ENCODE measurements at regions not wholly inside any gene's neighbourhood (a gene's known extent, or its start where the extent isn't known, plus 50 kb on each side); places are given as distances from the start of the nearest gene placed in this dataset.

DNA sequence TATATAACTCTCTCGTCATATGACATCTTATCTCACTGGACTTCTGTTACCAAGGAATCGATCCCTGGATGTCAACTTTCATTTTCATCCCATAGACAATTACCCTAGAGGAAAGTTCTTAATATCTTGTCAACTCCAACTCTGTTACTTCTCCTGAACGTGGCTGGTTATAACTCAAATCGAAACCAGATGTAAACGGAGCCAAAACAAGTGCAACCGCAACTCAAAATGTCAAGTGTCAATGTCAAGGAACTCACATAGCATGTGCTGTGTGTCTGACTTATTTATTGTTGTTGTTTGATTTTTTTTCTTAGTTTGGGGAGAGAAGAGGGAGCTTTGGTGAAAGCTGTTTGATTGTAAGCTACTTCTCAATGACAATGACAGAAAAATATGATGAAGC, 108.6 kb downstream of the VIP start:
- TF ChIP-seq CTCF (IDR thresholded peaks at IDR 0.05) = no peak
- no peaks in the 10 kb centered on the region for H3K27me3 ChIP-seq
- H3K4me1 ChIP-seq = no peaks in the 10 kb centered on the region
- H3K27ac ChIP-seq = no peak overlapping the region
- H3K9me3 ChIP-seq = no peaks in the 10 kb centered on the region
- DNase-seq = no peak
- intact Hi-C loops (cut with DNase I; ENCODE audit: low total_unique reads) = no loop called here
- H3K4me3 ChIP-seq = no peak overlapping the region
- no peaks in the 10 kb centered on the region for H3K36me3 ChIP-seq

DNA sequence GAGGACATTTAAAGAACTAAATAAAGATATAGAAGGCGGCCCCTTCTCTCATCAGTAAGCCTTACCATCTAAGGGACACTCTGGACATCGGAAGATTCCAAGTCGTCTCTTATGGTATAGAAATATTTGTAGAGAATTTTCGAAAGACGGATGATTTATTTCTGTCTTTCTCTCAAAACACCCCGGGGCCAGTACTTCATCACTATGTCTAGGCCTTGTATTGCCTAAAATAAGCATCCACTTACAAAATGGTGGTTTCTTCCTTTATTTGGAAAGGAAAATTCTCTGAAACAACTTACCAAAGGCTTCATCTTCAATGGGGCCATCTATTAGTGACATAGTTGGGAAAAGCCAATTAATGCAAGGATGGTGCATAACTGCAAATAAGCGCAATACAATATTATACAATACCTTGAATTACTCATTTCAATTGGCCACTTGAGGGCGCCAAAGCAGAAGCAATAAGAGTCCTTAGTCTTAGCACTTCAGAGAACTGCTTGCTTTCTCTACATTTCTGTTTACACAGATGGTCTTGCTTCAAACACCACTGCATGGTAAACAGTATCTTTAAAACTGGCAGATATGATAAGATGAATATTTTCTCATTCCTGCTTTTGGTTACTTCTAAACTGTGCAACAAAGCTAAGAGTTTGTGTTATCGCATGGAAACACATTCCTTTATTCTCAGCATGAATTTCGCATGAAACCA, 113.2 kb downstream of the VIP start:
- peak in 1 of 2 donors; percentile 63 for DNase-seq

GRCh38 chr6:152874267-152874666, 108.6 kb downstream of the FBXO5 start:
- no peaks in the 10 kb centered on the region for H3K4me1 ChIP-seq
- no peak for TF ChIP-seq CTCF (IDR thresholded peaks at IDR 0.05)
- no peak for DNase-seq
- H3K9me3 ChIP-seq = no peaks in the 10 kb centered on the region
- intact Hi-C loops (cut with DNase I; ENCODE audit: low total_unique reads) = no loop called here
- no peak overlapping the region for H3K4me3 ChIP-seq
- H3K36me3 ChIP-seq = no peaks in the 10 kb centered on the region
- no peak overlapping the region for H3K27ac ChIP-seq
- peaks cover 0 to 2% of the 10 kb centered on the region in 2 donors for H3K27me3 ChIP-seq

More for the DNA sequence above, 113.2 kb downstream of the VIP start:
- Histone ChIP-seq H3K27ac (no peak overlapping the region), H3K9me3 (no peaks in the 10 kb centered on the region), H3K36me3 (no peaks in the 10 kb centered on the region), H3K4me1 (no peaks in the 10 kb centered on the region), H3K27me3 (no peaks in the 10 kb centered on the region), H3K4me3 (no peak overlapping the region)
- TF ChIP-seq CTCF (IDR thresholded peaks at IDR 0.05) = peak; percentile 54 to 59
- intact Hi-C loops (cut with DNase I; ENCODE audit: low total_unique reads) = no loop called here

DNA sequence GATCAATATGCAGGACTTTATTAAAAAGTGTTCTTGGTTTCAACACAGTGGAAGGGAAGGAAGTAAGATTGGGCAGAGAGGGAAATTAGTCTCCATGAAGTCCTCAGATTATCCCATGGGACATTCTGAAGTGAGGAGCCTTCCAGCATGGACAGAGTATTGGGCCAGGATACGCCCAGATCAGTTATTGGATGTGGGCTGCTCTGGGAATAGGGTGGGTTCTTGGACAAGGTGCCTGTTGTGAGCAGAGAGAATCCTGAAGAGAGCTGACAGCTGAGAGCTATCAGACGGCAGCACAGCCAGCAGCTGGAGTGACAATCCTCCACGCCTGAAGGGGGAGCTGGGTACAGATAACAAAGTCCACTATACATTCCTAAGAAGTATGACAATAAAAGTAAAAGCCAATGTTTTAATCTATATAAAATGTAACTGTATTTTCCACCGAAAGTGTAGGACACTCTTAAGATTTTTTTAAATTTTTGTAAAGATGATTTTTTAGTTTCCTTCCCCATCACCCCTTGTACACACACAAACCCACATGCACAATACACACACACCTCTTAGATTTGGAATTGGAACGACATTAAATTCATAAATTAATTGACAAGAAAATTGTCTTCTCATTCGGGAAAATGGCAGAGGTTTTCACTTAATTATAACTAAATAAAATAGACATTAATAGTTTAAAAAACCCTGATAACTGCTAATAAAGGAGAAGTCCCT, 107.8 kb downstream of the FBXO5 start:
- H3K9me3 ChIP-seq = no peaks in the 10 kb centered on the region
- H3K4me1 ChIP-seq = no peaks in the 10 kb centered on the region
- no peak for TF ChIP-seq CTCF (IDR thresholded peaks at IDR 0.05)
- no peak overlapping the region for H3K27ac ChIP-seq
- no peak overlapping the region for H3K4me3 ChIP-seq
- no peaks in the 10 kb centered on the region for H3K27me3 ChIP-seq
- intact Hi-C loops (cut with DNase I; ENCODE audit: low total_unique reads) = no loop called here
- no peaks in the 10 kb centered on the region for H3K36me3 ChIP-seq
- DNase-seq = no peak

- no peaks in the 10 kb centered on the region for H3K36me3 ChIP-seq
- H3K9me3 ChIP-seq = peaks cover 0 to 7% (median 0%) of the 10 kb centered on the region in 3 donors
- no peaks in the 10 kb centered on the region for H3K4me1 ChIP-seq
- intact Hi-C loops (cut with DNase I; ENCODE audit: low total_unique reads) = no loop called here
- H3K27ac ChIP-seq = no peak overlapping the region
- no peaks in the 10 kb centered on the region for H3K27me3 ChIP-seq
- H3K4me3 ChIP-seq = no peak overlapping the region
- DNase-seq = no peak
- no peak for TF ChIP-seq CTCF (IDR thresholded peaks at IDR 0.05)
Observed at GRCh38 chr6:152879681-152880080, 103.2 kb downstream of the FBXO5 start.
